ENCODE measurements at regions not wholly inside any gene's neighbourhood (a gene's known extent, or its start where the extent isn't known, plus 50 kb on each side); places are given as distances from the start of the nearest gene placed in this dataset.

DNA sequence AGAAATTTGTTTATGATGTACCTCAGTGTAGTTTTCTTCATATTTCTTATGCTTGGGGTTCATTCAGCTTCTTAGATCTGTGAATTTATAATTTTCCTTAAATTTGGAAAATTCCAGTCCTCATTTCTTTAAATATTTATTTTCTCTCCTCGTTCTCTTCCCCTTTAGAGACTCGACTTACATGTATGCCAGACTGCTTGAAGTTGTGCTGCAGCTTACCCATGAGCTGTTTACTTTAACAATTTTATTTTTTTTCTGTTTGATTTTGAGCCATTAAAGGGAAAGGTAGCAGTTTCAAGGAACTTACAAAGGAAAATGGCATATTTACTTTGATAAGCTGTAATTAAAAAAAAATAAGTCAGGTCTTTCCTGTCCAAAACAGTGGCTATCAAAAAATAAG lies 123.0 kb upstream of the ZNF32 start:
- no peaks in the 10 kb centered on the region for H3K9me3 ChIP-seq (ENCODE audit: control insufficient read depth, low read depth, low read length)
- no peak overlapping the region for H3K4me2 ChIP-seq (ENCODE audit: control insufficient read depth, extremely low read depth, insufficient read depth, low read depth, low read length)
- no peaks in the 10 kb centered on the region for H3K4me1 ChIP-seq (ENCODE audit: control insufficient read depth, extremely low read depth, insufficient read depth, low read length)
- no peak overlapping the region for H2AFZ ChIP-seq (ENCODE audit: control insufficient read depth, low read length)
- DNase-seq (ENCODE audit: low read depth, low spot score) (no peak), FAIRE-seq (no peak)
- H3K27me3 ChIP-seq (ENCODE audit: control insufficient read depth, extremely low read depth, insufficient read depth, low read length) = no peaks in the 10 kb centered on the region
- H3K4me3 ChIP-seq (ENCODE audit: control insufficient read depth in 2 of 3, extremely low read depth in 1 of 3, insufficient read depth in 2 of 3, low read depth in 1 of 3, low read length in 3 of 3) = no peak overlapping the region
- H4K20me1 ChIP-seq (ENCODE audit: control insufficient read depth, extremely low read depth, insufficient read depth, low read length) = no peaks in the 10 kb centered on the region
- no peaks in the 10 kb centered on the region for H3K9me1 ChIP-seq (ENCODE audit: control insufficient read depth, extremely low read depth, insufficient read depth, low read length)
- no peaks in the 10 kb centered on the region for H3K36me3 ChIP-seq (ENCODE audit: control insufficient read depth in 2 of 2, extremely low read depth in 1 of 2, insufficient read depth in 2 of 2, low read length in 2 of 2)
- H3K27ac ChIP-seq (ENCODE audit: control insufficient read depth, insufficient read depth, low read length) = no peak overlapping the region
- no peak overlapping the region for H3K9ac ChIP-seq (ENCODE audit: control insufficient read depth, extremely low read depth, insufficient read depth, low read length)
- H3K79me2 ChIP-seq (ENCODE audit: control insufficient read depth, insufficient read depth, low read length) = no peaks in the 10 kb centered on the region
- TF ChIP-seq, protein P1, sequence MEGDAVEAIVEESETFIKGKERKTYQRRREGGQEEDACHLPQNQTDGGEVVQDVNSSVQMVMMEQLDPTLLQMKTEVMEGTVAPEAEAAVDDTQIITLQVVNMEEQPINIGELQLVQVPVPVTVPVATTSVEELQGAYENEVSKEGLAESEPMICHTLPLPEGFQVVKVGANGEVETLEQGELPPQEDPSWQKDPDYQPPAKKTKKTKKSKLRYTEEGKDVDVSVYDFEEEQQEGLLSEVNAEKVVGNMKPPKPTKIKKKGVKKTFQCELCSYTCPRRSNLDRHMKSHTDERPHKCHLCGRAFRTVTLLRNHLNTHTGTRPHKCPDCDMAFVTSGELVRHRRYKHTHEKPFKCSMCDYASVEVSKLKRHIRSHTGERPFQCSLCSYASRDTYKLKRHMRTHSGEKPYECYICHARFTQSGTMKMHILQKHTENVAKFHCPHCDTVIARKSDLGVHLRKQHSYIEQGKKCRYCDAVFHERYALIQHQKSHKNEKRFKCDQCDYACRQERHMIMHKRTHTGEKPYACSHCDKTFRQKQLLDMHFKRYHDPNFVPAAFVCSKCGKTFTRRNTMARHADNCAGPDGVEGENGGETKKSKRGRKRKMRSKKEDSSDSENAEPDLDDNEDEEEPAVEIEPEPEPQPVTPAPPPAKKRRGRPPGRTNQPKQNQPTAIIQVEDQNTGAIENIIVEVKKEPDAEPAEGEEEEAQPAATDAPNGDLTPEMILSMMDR (optimal IDR thresholded peaks at IDR 0.05 in 1 of 3, IDR thresholded peaks at IDR 0.05 in 1 of 3, conservative IDR thresholded peaks at IDR 0.05 in 1 of 3; ENCODE audit: extremely low read depth in 1 of 3, insufficient read depth in 2 of 3, low read length in 3 of 3) = no peak
- TF ChIP-seq EZH2 (IDR thresholded peaks at IDR 0.05; ENCODE audit: low read length) = no peak
- dilution Hi-C loops (cut with MboI; ENCODE audit: extremely low pct_ligation_motif_present, low sequenced_read_pairs) = no loop called here

DNA sequence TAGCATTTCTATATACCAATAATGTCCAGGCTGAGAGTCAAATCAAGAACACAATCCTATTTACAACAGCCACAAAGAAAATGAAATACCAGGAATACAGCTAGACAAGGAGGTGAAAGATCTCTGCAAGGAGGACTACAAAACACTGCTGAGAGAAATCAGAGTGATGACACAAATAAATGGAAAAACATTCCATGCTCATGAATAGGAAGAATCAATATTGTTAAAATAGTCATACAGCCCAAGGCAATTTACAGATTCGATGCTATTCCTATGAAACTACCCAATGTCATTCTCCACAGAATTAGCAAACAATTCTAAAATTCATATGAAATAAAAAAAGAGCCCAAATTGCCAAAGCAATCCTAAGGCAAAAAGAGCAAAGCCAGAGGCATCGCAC lies 116.8 kb upstream of the ZNF32 start:
- no peak for TF ChIP-seq EZH2 (IDR thresholded peaks at IDR 0.05; ENCODE audit: low read length)
- TF ChIP-seq, protein P1 (optimal IDR thresholded peaks at IDR 0.05 in 1 of 3, IDR thresholded peaks at IDR 0.05 in 1 of 3, conservative IDR thresholded peaks at IDR 0.05 in 1 of 3; ENCODE audit: extremely low read depth in 1 of 3, insufficient read depth in 2 of 3, low read length in 3 of 3) = no peak
- no peaks in the 10 kb centered on the region for H3K9me1 ChIP-seq (ENCODE audit: control insufficient read depth, extremely low read depth, insufficient read depth, low read length)
- DNase-seq (ENCODE audit: low read depth, low spot score) (no peak), FAIRE-seq (no peak)
- H3K9ac ChIP-seq (ENCODE audit: control insufficient read depth, extremely low read depth, insufficient read depth, low read length) = no peak overlapping the region
- no peaks in the 10 kb centered on the region for H3K9me3 ChIP-seq (ENCODE audit: control insufficient read depth, low read depth, low read length)
- H3K4me3 ChIP-seq (ENCODE audit: control insufficient read depth in 2 of 3, extremely low read depth in 1 of 3, insufficient read depth in 2 of 3, low read depth in 1 of 3, low read length in 3 of 3) = no peak overlapping the region
- no peak overlapping the region for H3K4me2 ChIP-seq (ENCODE audit: control insufficient read depth, extremely low read depth, insufficient read depth, low read depth, low read length)
- no peaks in the 10 kb centered on the region for H3K36me3 ChIP-seq (ENCODE audit: control insufficient read depth in 2 of 2, extremely low read depth in 1 of 2, insufficient read depth in 2 of 2, low read length in 2 of 2)
- H3K27me3 ChIP-seq (ENCODE audit: control insufficient read depth, extremely low read depth, insufficient read depth, low read length) = no peaks in the 10 kb centered on the region
- no peaks in the 10 kb centered on the region for H4K20me1 ChIP-seq (ENCODE audit: control insufficient read depth, extremely low read depth, insufficient read depth, low read length)
- H3K79me2 ChIP-seq (ENCODE audit: control insufficient read depth, insufficient read depth, low read length) = no peaks in the 10 kb centered on the region
- no peak overlapping the region for H2AFZ ChIP-seq (ENCODE audit: control insufficient read depth, low read length)
- dilution Hi-C loops (cut with MboI; ENCODE audit: extremely low pct_ligation_motif_present, low sequenced_read_pairs) = no loop called here
- H3K27ac ChIP-seq (ENCODE audit: control insufficient read depth, insufficient read depth, low read length) = no peak overlapping the region
- no peaks in the 10 kb centered on the region for H3K4me1 ChIP-seq (ENCODE audit: control insufficient read depth, extremely low read depth, insufficient read depth, low read length)
